ENCODE measurements at regions not wholly inside any gene's neighbourhood (a gene's known extent, or its start where the extent isn't known, plus 50 kb on each side); places are given as distances from the start of the nearest gene placed in this dataset.

- 0% methylated on average over 1 of the region's 1 CpG for WGBS (ENCODE audit: insufficient coverage, low coverage, missing lambda C conversion rate)
- TF ChIP-seq ZNF766 (CRISPR knock-in tag; conservative IDR thresholded peaks at IDR 0.05) (no peak), ZNF740 (CRISPR knock-in tag; IDR thresholded peaks at IDR 0.05) (no peak), ZNF740 (tag; IDR thresholded peaks at IDR 0.05) (no peak)
- Histone ChIP-seq H3K9me1 (ENCODE audit: control insufficient read depth, insufficient read depth, low read length) (no peaks in the 10 kb centered on the region), H2AFZ (ENCODE audit: low read depth, low read length) (no peak overlapping the region), H3K4me3 (no peak overlapping the region), H3K36me3 (ENCODE audit: control insufficient read depth, insufficient read depth, low read length) (no peaks in the 10 kb centered on the region), H3K4me2 (ENCODE audit: insufficient read depth, low read length) (no peak overlapping the region), H3K27me3 (ENCODE audit: control insufficient read depth in 2 of 2, insufficient read depth in 2 of 2, low read length in 2 of 2) (peaks cover 0 to 6% of the 10 kb centered on the region in 2 experiments; a peak in 2 of 5 replicates), H3K4me1 (replicated peaks in 1 of 2; ENCODE audit: control insufficient read depth in 2 of 2, insufficient read depth in 2 of 2, low read length in 2 of 2) (no peaks in the 10 kb centered on the region), H4K20me1 (replicated peaks; ENCODE audit: control insufficient read depth, insufficient read depth, low read length) (no peaks in the 10 kb centered on the region), H3K9me3 (replicated peaks; ENCODE audit: control insufficient read depth, insufficient read depth, low read depth, low read length) (no peaks in the 10 kb centered on the region), H3K27ac (ENCODE audit: extremely low read depth, low read depth, low read length) (no peak overlapping the region), H3K9ac (ENCODE audit: insufficient read depth in 1 of 2, low read depth in 2 of 2, low read length in 2 of 2) (no peak overlapping the region), H3K79me2 (ENCODE audit: control insufficient read depth, insufficient read depth, low read length) (no peaks in the 10 kb centered on the region)
- no peak for DNase-seq (ENCODE audit: extremely low read depth in 1 of 4, low spot score in 3 of 4)
- no peak for FAIRE-seq
- POLR2A ChIA-PET = no interaction called here
- in situ Hi-C loops (cut with MboI) (loop anchor here (25.0 kb wide), 1 partner anchor 415 kb away; no protein-coding TSS in a partner anchor), intact Hi-C loops (cut with micrococcal nuclease) (no loop called here)
- CTCF ChIA-PET (ENCODE audit: low intra/inter-chr PET ratio) = no interaction called here
- ATAC-seq = no peak
- BruUV-seq (replicated peaks) = no TSS peak
These were observed 115.1 kb downstream of the LARP7 start for GRCh38 chr4:112752061-112752460.

- no peak for DNase-seq (ENCODE audit: extremely low read depth in 1 of 4, low spot score in 3 of 4)
- H3K27me3 ChIP-seq (ENCODE audit: control insufficient read depth in 2 of 2, insufficient read depth in 2 of 2, low read length in 2 of 2) = peaks cover 0 to 9% of the 10 kb centered on the region in 2 experiments; a peak in 2 of 5 replicates
- no peaks in the 10 kb centered on the region for H4K20me1 ChIP-seq (replicated peaks; ENCODE audit: control insufficient read depth, insufficient read depth, low read length)
- no peaks in the 10 kb centered on the region for H3K4me1 ChIP-seq (replicated peaks in 1 of 2; ENCODE audit: control insufficient read depth in 2 of 2, insufficient read depth in 2 of 2, low read length in 2 of 2)
- H3K4me3 ChIP-seq = no peak overlapping the region
- no peak overlapping the region for H2AFZ ChIP-seq (ENCODE audit: low read depth, low read length)
- CTCF ChIA-PET (ENCODE audit: low intra/inter-chr PET ratio) = no interaction called here
- WGBS (ENCODE audit: insufficient coverage, low coverage, missing lambda C conversion rate) = 0% methylated on average over 3 of the region's 3 CpGs
- no peak overlapping the region for H3K4me2 ChIP-seq (ENCODE audit: insufficient read depth, low read length)
- in situ Hi-C loops (cut with MboI) = loop anchor here (25.0 kb wide), 1 partner anchor 415 kb away; no protein-coding TSS in a partner anchor
- no peak overlapping the region for H3K9ac ChIP-seq (ENCODE audit: insufficient read depth in 1 of 2, low read depth in 2 of 2, low read length in 2 of 2)
- H3K27ac ChIP-seq (ENCODE audit: extremely low read depth, low read depth, low read length) = no peak overlapping the region
- no peaks in the 10 kb centered on the region for H3K36me3 ChIP-seq (ENCODE audit: control insufficient read depth, insufficient read depth, low read length)
- no peaks in the 10 kb centered on the region for H3K9me1 ChIP-seq (ENCODE audit: control insufficient read depth, insufficient read depth, low read length)
- no peak for FAIRE-seq
- intact Hi-C loops (cut with micrococcal nuclease) = no loop called here
- no peak for ATAC-seq
- no peaks in the 10 kb centered on the region for H3K79me2 ChIP-seq (ENCODE audit: control insufficient read depth, insufficient read depth, low read length)
- BruUV-seq (replicated peaks) = no TSS peak
- H3K9me3 ChIP-seq (replicated peaks; ENCODE audit: control insufficient read depth, insufficient read depth, low read depth, low read length) = no peaks in the 10 kb centered on the region
- POLR2A ChIA-PET = no interaction called here
- TF ChIP-seq TCF7 (IDR thresholded peaks at IDR 0.05; ENCODE audit: borderline replicate concordance) (no peak), POLR3A (IDR thresholded peaks at IDR 0.05; ENCODE audit: borderline replicate concordance, extremely low read depth, insufficient read depth, insufficient read length) (no peak), ZNF217 (CRISPR knock-in tag; IDR thresholded peaks at IDR 0.05) (no peak), HEY1 (CRISPR knock-in tag; IDR thresholded peaks at IDR 0.05; ENCODE audit: borderline replicate concordance) (no peak), CREB1 (IDR thresholded peaks at IDR 0.05) (no peak), CREB1 (CRISPR knock-in tag; IDR thresholded peaks at IDR 0.05) (no peak), ZNF282 (CRISPR knock-in tag; IDR thresholded peaks at IDR 0.05) (no peak), CCAR2 (IDR thresholded peaks at IDR 0.05; ENCODE audit: low read depth, low read length) (no peak), ZKSCAN8 (CRISPR knock-in tag; IDR thresholded peaks at IDR 0.05) (no peak), ZNF12 (CRISPR knock-in tag; IDR thresholded peaks at IDR 0.05) (no peak)
- TF ChIP-seq, protein P1, sequence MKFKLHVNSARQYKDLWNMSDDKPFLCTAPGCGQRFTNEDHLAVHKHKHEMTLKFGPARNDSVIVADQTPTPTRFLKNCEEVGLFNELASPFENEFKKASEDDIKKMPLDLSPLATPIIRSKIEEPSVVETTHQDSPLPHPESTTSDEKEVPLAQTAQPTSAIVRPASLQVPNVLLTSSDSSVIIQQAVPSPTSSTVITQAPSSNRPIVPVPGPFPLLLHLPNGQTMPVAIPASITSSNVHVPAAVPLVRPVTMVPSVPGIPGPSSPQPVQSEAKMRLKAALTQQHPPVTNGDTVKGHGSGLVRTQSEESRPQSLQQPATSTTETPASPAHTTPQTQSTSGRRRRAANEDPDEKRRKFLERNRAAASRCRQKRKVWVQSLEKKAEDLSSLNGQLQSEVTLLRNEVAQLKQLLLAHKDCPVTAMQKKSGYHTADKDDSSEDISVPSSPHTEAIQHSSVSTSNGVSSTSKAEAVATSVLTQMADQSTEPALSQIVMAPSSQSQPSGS (CRISPR knock-in tag; IDR thresholded peaks at IDR 0.05) = no peak
- TF ChIP-seq, protein P2, sequence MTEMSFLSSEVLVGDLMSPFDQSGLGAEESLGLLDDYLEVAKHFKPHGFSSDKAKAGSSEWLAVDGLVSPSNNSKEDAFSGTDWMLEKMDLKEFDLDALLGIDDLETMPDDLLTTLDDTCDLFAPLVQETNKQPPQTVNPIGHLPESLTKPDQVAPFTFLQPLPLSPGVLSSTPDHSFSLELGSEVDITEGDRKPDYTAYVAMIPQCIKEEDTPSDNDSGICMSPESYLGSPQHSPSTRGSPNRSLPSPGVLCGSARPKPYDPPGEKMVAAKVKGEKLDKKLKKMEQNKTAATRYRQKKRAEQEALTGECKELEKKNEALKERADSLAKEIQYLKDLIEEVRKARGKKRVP (CRISPR knock-in tag; IDR thresholded peaks at IDR 0.05) = no peak
These were observed 115.6 kb downstream of the LARP7 start for GRCh38 chr4:112752510-112752909.
